ENCODE measurements at regions not wholly inside any gene's neighbourhood (a gene's known extent, or its start where the extent isn't known, plus 50 kb on each side); places are given as distances from the start of the nearest gene placed in this dataset.

GRCh38 chr2:134770702-134771101, 51.9 kb upstream of the TMEM163 start:
- no peak for DNase-seq (ENCODE audit: low spot score)

GRCh38 chr2:134771313-134771801, 52.6 kb upstream of the TMEM163 start:
- no peak for DNase-seq (ENCODE audit: low spot score)

GRCh38 chr2:134772493-134773169, 53.8 kb upstream of the TMEM163 start:
- no peak for DNase-seq (ENCODE audit: low spot score)

GRCh38 chr2:134773335-134773734, 54.5 kb upstream of the TMEM163 start:
- DNase-seq (ENCODE audit: low spot score), result peak; percentile 36

GRCh38 chr2:134773759-134774742, 55.3 kb upstream of the TMEM163 start:
- DNase-seq (ENCODE audit: low spot score), result no peak

GRCh38 chr2:134774786-134775641, 56.2 kb upstream of the TMEM163 start:
- DNase-seq (ENCODE audit: low spot score), result peak; percentile 65

- peak; percentile 44 for DNase-seq (ENCODE audit: low spot score)
Measured at GRCh38 chr2:134776836-134777235, 58.0 kb upstream of the TMEM163 start.

- DNase-seq (ENCODE audit: low spot score), result no peak
Measured at GRCh38 chr2:134777593-134777992, 58.8 kb upstream of the TMEM163 start.

- DNase-seq (ENCODE audit: low spot score), result no peak
Measured at GRCh38 chr2:134778372-134778771, 59.6 kb upstream of the TMEM163 start.

- DNase-seq (ENCODE audit: low spot score), result no peak
Measured at GRCh38 chr2:134780972-134781371, 57.4 kb upstream of the ACMSD start.

GRCh38 chr2:134782107-134782506, 56.3 kb upstream of the ACMSD start:
- DNase-seq (ENCODE audit: low spot score), result no peak

GRCh38 chr2:134782792-134783191, 55.6 kb upstream of the ACMSD start:
- peak; percentile 38 for DNase-seq (ENCODE audit: low spot score)

GRCh38 chr2:134783912-134784311, 54.5 kb upstream of the ACMSD start:
- no peak for DNase-seq (ENCODE audit: low spot score)

- DNase-seq (ENCODE audit: low spot score), result no peak
Measured at GRCh38 chr2:134785659-134786430, 52.6 kb upstream of the ACMSD start.

- DNase-seq (ENCODE audit: low spot score), result no peak
Measured at GRCh38 chr2:134788417-134788816, 50.0 kb upstream of the ACMSD start.

Data from D341Med (cell line).